DND-41 (cell line): ENCODE measurements at regions not wholly inside any gene's neighbourhood (a gene's known extent, or its start where the extent isn't known, plus 50 kb on each side); places are given as distances from the start of the nearest gene placed in this dataset.

ENCODE experiments used
- ATAC-seq: fragments of 200-7000 bp; cut with Tn5 transposase; 3 replicates; pipeline ENCODE4 v1.9.1; 2021; ENCODE audit warnings: low read depth; ENCODE audit not compliant: insufficient read depth
- DNase-seq: peaks from one replicate; pipeline ENCODE4 v3.0.0-alpha.2; 2020
- H2AFZ ChIP-seq: 2 replicates; pipeline ENCODE4 v1.6.0; 2012; ENCODE audit warnings: low read depth, low read length
- H3K27ac ChIP-seq: 2 replicates; pipeline ENCODE4 v1.5.1; 2012; ENCODE audit warnings: low read length, inconsistent platforms
- H3K27me3 ChIP-seq: fragments of 200-600 bp; sonication (generic); 2 replicates; pipeline ENCODE4 v1.6.0; 2012; ENCODE audit warnings: low read length, mild to moderate bottlenecking, inconsistent platforms; ENCODE audit not compliant: insufficient read depth, poor library complexity
- H3K36me3 ChIP-seq: 2 replicates; pipeline ENCODE4 v1.5.1; 2012; ENCODE audit warnings: low read length, inconsistent platforms; ENCODE audit not compliant: insufficient read depth
- H3K4me1 ChIP-seq: 2 replicates; pipeline ENCODE4 v1.5.1; 2012; ENCODE audit warnings: mild to moderate bottlenecking, low read length; ENCODE audit not compliant: insufficient read depth
- H3K4me2 ChIP-seq: 2 replicates; pipeline ENCODE4 v1.6.0; 2012; ENCODE audit warnings: mild to moderate bottlenecking, moderate library complexity, low read length, inconsistent platforms; ENCODE audit not compliant: insufficient read depth
- H3K4me3 ChIP-seq, 2 experiments: fragments of 200-600 bp in 1 of 2; shearing (Covaris generic) in 1 of 2; 2 replicates each; pipeline ENCODE4 v1.5.1; 2012 to 2016; ENCODE audit warnings: inconsistent platforms in 2 of 2, low read length in 2 of 2, mild to moderate bottlenecking in 2 of 2, low read depth in 1 of 2, moderate library complexity in 1 of 2
- H3K79me2 ChIP-seq: 2 replicates; pipeline ENCODE4 v1.6.0; 2012; ENCODE audit warnings: low read length, inconsistent platforms; ENCODE audit not compliant: insufficient read depth
- H3K9ac ChIP-seq: 2 replicates; pipeline ENCODE4 v1.6.0; 2012; ENCODE audit warnings: low read depth, mild to moderate bottlenecking, inconsistent platforms, low read length, moderate library complexity
- H3K9me3 ChIP-seq: 2 replicates; pipeline ENCODE4 v1.5.1; 2012; ENCODE audit warnings: low read length, moderate library complexity, mild to moderate bottlenecking, inconsistent platforms; ENCODE audit not compliant: insufficient read depth, severe bottlenecking
- H4K20me1 ChIP-seq: 2 replicates; pipeline ENCODE4 v1.6.0; 2012; ENCODE audit warnings: low read length; ENCODE audit not compliant: insufficient read depth
- EZH2 ChIP-seq: IDR thresholded peaks from 3 replicates; pipeline ENCODE4 v1.6.1; 2012; ENCODE audit warnings: borderline replicate concordance, low read depth, mild to moderate bottlenecking, moderate library complexity, low read length, inconsistent platforms; ENCODE audit not compliant: severe bottlenecking
- TF ChIP-seq, protein P1 (sequence below): IDR thresholded peaks from 2 replicates; pipeline ENCODE4 v1.5.1; 2012; ENCODE audit warnings: borderline replicate concordance, low read length, moderate library complexity, mild to moderate bottlenecking; ENCODE audit not compliant: poor library complexity, severe bottlenecking; ENCODE audit errors: extremely low read depth

DNA sequence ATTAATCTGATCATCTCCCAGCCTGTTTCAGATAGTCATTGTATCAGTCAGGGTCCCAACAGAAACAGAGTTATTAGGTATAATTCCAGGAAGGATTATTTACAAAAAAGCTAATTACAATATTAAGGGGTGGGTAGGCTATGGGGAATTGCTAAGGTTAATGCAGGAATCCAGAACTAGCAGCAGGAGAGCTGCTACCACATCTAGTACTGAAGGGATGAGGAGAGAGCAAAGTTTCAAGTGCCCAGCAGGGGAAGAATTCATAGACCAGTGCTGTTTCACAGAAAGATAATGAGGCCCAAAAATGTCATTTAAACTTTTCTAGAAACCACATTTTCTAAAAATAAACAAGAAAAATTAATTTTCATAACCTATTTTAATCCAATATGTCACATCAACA lies 284.2 kb downstream of the HACE1 start:
- Histone ChIP-seq H3K4me1 (no peaks in the 10 kb centered on the region), H2AFZ (no peak overlapping the region), H4K20me1 (no peaks in the 10 kb centered on the region), H3K9ac (no peak overlapping the region), H3K79me2 (no peaks in the 10 kb centered on the region), H3K27ac (no peak overlapping the region), H3K36me3 (no peaks in the 10 kb centered on the region), H3K9me3 (no peaks in the 10 kb centered on the region), H3K4me2 (no peak overlapping the region), H3K4me3 (no peak overlapping the region), H3K27me3 (no peaks in the 10 kb centered on the region)
- no peak for DNase-seq
- ATAC-seq = no peak
- TF ChIP-seq, protein P1, sequence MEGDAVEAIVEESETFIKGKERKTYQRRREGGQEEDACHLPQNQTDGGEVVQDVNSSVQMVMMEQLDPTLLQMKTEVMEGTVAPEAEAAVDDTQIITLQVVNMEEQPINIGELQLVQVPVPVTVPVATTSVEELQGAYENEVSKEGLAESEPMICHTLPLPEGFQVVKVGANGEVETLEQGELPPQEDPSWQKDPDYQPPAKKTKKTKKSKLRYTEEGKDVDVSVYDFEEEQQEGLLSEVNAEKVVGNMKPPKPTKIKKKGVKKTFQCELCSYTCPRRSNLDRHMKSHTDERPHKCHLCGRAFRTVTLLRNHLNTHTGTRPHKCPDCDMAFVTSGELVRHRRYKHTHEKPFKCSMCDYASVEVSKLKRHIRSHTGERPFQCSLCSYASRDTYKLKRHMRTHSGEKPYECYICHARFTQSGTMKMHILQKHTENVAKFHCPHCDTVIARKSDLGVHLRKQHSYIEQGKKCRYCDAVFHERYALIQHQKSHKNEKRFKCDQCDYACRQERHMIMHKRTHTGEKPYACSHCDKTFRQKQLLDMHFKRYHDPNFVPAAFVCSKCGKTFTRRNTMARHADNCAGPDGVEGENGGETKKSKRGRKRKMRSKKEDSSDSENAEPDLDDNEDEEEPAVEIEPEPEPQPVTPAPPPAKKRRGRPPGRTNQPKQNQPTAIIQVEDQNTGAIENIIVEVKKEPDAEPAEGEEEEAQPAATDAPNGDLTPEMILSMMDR = no peak
- no peak for TF ChIP-seq EZH2

DNA sequence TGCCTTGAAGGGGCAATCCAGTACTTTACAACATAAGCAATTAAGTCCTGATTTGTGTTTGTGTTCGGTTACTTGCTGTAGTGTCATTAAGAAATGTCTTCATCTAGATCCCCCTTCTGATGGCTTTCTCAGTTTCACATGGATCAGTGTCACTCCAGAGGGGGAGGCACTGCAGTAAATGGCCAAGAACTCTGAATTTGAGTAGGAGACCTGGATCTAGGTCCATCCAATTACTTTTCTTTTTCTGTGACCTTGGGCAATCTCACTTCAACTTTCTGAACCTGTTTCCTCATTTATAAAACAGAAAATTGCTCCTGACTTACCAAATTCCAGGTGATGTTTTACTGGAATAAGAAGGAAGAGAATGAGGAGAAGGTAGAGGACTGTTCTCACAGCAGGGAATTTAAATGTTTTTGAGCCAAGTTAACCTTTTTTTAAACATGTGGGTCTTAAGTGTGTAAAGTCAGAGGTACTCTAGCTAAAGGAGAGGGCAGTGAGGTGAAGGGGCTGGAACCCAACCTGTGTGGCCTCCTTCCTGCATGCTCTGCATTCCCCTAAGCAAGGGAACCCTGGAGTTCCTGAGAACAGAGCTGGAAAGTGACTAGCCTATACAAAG lies 285.5 kb downstream of the HACE1 start:
- no peak for DNase-seq
- Histone ChIP-seq H3K4me2 (no peak overlapping the region), H3K27me3 (no peaks in the 10 kb centered on the region), H3K27ac (no peak overlapping the region), H4K20me1 (no peaks in the 10 kb centered on the region), H3K4me1 (no peaks in the 10 kb centered on the region), H3K9me3 (no peaks in the 10 kb centered on the region), H3K4me3 (no peak overlapping the region), H3K9ac (no peak overlapping the region), H3K36me3 (no peaks in the 10 kb centered on the region), H2AFZ (no peak overlapping the region), H3K79me2 (no peaks in the 10 kb centered on the region)
- no peak for ATAC-seq
- TF ChIP-seq, protein P1 = no peak
- no peak for TF ChIP-seq EZH2

DNA sequence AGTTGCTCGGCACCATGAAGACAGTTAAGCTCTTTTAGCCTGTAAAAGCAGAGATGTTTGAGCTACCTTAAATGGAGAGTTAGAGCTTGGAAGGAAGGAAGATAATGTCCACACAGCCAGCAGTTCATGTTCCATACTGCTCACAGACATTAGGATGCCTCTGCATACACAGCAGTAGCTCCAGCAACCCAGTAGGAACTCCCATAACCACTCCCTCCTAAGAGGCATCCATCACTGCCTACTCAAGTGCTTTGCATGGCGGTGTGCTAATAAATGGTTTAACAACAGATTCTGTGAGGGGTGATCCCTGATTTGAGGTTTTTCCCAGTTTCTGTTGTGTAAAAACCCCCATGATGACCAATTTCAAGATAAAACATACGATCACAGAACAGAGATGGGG lies 286.4 kb downstream of the HACE1 start:
- ATAC-seq = no peak
- H3K4me2 ChIP-seq = no peak overlapping the region
- no peaks in the 10 kb centered on the region for H3K79me2 ChIP-seq
- no peaks in the 10 kb centered on the region for H4K20me1 ChIP-seq
- no peaks in the 10 kb centered on the region for H3K4me1 ChIP-seq
- no peak for DNase-seq
- no peaks in the 10 kb centered on the region for H3K27me3 ChIP-seq
- H2AFZ ChIP-seq = no peak overlapping the region
- TF ChIP-seq, protein P1 = no peak
- TF ChIP-seq EZH2 = no peak
- H3K27ac ChIP-seq = no peak overlapping the region
- H3K9me3 ChIP-seq = no peaks in the 10 kb centered on the region
- H3K36me3 ChIP-seq = no peaks in the 10 kb centered on the region
- no peak overlapping the region for H3K9ac ChIP-seq
- H3K4me3 ChIP-seq = no peak overlapping the region
